ENCODE measurements at regions not wholly inside any gene's neighbourhood (a gene's known extent, or its start where the extent isn't known, plus 50 kb on each side); places are given as distances from the start of the nearest gene placed in this dataset.

DNA sequence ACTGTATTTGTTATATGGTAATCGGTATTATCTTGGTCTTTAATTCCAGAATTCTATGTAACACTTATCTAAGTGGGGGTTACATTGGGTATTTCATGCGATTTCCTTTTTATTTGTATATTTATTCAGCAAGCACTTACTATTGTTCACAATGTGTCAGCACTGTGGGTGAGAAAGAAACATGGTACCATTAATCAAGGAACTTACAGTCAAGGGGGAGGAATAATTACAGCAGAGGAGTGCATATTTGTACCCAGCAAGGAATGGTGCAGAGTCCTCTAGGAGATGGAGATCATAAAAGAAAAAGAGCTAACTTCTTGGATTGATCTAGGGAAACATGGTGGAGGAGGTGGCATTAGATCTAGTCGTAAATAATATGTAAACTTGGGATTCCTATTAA lies 117.0 kb upstream of the KCNJ16 start:
- no peak for DNase-seq

DNA sequence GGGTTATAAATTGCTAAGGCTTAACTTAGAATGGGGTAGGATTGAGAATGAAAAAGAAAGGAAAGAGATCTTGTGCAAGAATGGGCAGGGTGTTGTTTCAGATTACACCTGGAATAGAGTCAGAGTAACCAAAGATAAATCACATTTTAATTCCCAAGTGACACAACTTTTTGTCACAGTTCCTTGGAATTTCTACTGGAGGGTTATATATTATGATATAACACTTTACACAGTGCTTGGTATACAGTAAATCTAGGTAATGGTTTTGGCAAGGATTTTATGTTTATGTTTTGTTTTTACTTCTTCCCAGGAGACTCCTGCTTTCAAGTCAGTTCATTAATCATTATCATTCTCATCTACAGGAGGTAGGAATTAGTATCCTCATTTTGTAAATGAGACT lies 115.7 kb upstream of the KCNJ16 start:
- DNase-seq = no peak

DNA sequence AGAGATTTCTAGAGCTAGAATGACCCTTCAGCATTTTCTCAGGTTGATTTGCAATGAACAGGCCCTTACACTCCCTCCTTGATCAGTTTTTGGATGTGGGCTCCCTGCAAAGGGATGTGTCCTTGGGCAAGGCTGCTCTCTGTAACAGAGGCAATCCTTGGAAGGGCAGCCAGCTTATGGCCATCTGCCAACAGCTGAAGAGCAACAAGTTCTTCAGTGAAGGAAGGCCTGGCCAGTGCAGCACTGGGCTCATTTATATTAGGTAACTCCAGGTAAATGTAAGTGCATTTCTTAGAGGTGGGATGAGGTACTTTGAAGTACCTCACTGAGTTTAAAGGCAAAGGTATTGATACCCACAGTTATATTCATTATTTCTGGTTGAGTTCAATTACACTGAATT lies 114.3 kb upstream of the KCNJ16 start:
- no peak for DNase-seq

DNA sequence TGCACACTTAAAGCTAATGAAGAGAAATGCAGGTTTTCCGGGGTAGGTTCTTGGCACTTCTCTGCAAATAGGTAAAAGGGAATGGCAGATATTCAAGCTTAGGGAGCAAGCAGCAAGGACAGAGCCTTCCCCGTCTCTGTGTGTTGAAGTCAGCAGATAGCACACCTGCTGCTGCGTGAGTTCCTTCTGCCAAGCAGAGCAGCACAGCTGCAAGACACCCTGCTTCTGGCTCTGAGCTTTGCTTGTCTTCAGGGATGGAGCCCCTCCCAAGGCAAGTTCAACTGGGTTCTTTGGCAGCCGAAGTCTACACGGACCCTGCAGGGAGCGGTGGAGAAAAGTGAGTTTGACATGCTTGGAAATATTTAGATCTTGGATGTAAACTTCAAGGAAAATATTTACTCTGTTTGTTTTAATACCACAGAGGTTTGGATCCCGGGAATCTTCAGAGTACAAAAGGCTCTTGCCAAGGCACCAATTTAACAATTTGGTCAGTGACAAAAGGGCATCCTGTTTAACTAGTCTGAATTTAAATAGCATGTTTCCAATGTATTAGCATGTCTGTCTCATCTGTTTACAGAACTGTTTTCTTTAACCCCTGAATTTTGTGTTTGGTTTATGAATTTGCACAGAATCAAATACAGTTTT lies 113.4 kb upstream of the KCNJ16 start:
- no peak for DNase-seq

DNA sequence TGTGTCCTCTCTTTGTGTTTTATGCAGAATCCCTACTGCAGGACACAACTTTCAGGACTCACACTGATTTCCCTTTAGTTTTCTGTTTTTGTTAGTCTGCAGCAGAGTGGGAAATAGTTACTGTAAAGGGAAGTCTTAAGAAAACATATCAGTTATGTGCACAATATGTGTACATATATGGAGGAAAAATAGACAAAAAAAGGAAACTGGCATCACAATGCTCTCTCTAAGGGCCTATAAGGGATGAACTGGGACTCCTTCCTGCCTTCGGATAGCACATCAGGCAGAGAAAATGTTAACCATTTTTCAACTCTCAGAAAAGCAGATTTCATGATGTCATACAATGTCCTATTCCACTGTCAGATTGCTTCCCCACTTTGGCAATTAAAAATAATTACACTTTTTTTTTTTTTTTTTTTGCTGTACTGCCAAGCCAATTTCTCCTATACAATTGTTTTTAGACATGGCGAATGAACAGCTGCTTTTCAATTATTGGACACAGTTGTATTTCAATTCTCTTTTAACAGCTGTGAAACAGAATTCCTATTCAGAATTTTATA lies 112.5 kb upstream of the KCNJ16 start:
- DNase-seq = no peak

DNA sequence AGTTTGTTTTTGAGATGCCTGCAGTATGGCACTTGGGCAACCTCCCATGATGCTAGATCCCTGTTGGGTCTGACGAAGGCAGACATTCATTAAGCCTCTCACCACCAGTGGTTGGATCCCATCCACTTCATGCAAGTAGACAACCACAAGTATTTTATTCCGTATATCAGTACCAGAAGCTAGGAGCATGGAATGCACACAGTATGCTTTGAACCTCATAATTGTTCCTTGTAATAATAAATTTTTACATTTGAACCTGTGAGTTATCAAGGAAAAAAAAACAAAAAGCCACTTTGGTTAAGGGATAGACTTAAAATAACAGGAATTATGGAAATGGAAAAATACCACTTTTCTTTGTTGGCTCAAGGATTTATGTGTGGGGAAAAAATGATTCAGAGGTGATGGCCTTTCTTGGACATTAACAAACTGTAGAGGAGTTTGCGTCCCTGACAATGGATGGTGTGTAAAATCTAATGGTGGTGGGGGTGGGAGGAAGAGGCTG lies 107.1 kb upstream of the KCNJ16 start:
- no peak for DNase-seq

DNA sequence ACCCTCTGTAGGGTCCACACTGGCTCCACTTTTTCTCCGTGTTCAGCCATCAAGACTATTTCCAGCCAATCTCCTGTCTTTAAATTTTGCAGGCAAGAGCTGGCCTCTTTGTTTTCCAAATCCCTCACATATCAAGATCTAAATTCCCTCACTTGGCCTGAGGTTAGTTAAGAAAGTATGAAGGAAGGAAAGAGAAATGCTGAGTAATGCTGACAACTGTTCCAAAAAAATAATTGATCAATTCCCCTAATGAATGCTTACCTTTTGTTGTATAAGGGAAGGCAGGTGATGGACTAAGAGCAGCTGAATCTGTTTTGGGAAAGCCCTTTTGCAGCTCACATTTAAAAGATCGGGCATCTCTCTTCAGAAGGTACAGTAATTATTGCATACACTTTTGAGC lies 105.1 kb upstream of the KCNJ16 start:
- DNase-seq = no peak

DNA sequence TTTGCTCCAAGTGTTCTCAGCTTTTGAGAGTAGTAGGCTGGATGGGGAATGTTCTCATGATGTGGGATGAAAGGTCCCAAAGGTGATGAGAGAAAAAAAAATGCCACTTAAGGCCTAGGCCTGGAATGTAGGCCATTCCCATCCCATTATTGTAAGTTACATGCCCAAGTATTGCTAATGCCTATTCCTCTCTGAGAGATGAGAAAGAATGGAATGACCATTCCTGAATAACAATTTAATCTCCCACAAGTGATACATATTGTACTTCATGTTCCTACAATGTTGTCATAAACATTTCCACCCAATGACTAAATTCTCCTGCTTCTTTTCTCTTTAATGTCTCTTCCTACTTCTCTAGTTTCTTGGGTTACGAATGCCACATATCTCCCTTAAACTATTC lies 102.8 kb upstream of the KCNJ16 start:
- no peak for DNase-seq

DNA sequence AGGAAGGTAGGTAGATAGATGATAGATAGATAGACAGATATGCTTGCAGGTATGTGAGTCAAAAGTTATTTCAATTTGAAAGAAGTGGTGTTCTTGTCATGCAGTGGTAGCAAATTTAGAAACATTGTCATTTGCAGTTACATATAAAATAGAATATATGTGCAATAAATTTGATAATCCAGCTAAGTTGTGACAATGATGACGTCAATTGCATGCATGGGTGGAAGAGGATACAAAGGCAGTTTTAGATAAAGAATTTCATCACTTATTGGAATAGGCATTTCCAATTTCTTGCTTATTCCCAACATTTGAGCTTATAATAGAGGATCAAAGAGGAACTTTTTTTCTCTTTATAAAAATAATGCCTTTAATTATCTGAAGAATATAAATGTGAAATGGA lies 99.2 kb upstream of the KCNJ16 start:
- no peak for DNase-seq

DNA sequence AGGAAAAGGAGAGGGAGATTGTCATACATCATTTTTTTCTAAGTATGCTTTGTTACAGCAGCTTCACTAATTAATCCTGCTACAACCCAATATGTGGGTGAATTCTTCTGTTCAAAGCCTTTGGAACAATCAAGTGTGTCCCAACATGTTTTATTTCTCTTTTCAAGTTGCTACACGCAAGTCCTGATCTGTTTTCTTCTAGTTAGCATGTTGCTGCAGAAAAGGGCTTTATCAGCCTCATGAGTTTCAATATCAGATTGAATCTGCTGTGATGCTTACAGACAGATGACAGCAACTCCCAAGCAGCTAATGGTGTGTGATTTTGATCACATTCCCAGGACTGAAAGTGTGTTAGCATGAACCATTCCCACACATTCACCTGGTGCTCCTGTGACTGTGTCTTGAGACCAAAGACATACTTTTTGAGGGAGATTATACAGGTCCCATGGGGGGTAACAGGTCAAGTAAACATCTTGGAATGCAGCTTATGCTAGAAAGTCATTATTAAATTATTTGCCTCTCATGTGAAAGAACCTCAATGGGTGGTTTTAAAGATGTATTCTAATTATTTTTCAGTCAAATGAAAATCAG lies 96.9 kb upstream of the KCNJ16 start:
- no peak for DNase-seq

DNA sequence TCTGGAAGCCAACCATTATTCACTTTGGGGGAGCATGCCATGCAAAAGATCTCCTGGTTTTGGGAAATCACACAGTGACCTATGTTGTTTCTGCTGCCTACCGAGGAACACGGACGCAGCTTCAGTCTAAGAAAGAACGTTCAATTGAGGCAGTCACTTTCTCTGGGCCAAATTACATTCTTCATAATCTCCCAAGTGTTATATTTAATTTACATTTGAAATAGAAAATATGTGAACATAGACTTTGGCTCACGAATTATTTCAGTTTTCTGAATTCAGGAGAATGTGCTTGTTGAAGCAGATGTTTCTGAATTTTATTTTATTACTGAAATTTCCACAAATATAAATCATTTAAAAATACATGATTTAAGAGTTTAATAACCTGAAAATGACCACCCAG lies 93.6 kb upstream of the KCNJ16 start:
- DNase-seq = no peak

DNA sequence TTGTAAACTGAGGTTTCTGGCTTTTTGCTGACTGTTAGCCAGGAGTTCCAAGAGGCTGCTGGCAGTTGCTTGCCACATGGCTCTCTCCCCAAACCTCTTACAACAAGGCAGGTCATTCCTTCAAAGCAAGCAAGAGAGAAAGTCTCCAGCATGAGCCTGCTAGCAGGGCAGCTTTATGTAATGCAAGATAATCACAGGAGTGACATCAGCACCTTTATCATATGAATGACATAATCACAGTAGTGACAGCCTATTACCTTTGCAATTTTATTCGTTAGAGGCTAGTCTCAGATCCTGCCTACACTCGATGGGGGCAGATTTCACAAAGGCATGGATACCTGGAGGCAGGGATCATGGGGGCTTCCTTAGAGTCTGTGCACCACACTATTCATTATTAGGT lies 79.5 kb upstream of the KCNJ16 start:
- DNase-seq = no peak

DNA sequence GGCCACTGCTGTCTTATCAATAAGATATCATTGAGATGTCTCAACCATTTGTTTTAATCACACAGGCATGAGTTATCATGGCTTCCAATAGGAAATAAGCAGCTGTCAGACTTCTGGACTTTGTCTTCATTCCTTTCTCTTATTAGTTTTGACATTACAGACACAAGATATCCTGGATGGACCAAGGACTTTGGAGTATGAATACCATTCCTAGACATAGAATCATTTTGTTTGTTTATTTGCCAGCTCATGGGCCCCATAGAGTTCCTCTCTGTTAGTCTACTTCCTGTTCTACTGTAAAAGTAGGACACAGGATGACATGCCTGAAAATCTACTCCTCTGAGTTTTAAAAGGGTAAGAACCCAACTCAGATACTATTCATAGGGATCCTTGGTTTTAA lies 77.7 kb upstream of the KCNJ16 start:
- DNase-seq = no peak

DNA sequence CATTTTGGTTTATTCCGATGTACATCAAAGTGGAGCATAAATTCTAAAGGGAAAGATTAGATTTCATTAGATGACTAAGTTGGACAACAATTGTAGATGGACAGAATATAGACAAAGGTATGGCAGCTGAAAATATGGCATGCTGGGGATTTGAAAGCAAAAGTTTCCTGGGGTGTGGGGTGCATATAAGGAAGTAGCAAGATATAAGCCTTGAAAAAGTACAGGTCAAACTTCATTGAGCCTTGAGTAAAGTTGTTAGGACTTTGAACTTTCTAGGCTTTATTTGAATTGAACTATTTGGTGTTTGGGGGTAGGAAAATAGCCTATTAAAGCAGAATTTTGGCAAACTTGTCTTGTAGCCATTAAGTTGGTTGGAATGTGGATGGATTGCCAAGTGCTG lies 75.8 kb upstream of the KCNJ16 start:
- no peak for DNase-seq

DNA sequence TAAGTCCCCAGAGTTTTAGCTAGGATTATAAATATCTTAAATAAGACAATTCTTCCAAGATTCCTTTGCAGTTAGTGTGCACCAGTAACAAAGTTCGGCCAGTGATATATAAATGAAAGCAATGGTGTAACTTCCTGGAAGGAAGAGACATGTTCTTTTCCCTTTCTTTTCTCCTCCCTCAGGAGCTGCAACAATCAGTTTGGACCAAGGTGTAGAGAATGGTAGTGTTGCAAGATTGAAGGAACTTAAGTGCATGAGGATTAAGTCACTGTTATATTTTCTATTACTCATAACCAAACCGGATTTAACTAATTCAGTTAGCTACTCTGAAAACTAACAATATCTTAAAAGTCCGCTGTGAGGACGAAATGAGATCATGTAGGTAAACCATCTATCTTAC lies 68.9 kb upstream of the KCNJ16 start:
- no peak for DNase-seq

DNA sequence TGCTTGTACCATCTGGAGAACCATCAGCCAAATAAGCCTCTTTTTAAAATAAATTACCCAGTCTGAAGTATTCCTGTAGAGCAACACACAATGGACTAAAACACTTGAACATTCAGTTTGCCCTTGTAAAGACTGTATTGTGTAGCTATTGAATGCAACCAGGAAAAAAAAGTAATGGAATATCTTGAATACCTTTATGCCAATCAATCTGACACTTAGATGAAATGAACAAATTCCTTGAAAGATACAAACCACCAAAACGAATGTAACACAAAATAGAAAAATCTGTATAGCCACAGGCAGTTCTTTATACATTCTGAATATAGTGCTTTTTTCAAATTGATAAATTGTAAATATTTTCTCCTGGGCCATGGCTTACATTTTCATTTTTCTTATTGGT lies 63.3 kb upstream of the KCNJ16 start:
- no peak for DNase-seq

DNA sequence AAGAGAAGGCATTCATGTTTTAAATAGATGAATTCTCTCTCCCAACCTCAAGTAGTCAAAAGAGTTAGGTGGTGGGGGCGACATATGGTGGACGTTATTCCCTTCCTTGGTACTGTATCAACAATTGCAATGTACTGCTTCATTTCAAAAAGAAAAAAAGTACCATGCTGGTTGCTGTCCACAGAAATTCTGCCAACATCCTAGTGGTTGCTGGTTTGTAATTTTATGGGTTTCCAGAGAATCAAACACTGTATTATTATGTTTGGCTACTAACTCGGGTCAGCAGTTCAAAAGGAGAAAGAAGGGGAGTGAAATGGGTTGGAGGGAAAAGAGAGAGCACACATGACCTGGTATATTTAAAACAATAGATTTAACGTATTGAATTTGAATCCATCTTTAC lies 61.1 kb upstream of the KCNJ16 start:
- DNase-seq = no peak

DNA sequence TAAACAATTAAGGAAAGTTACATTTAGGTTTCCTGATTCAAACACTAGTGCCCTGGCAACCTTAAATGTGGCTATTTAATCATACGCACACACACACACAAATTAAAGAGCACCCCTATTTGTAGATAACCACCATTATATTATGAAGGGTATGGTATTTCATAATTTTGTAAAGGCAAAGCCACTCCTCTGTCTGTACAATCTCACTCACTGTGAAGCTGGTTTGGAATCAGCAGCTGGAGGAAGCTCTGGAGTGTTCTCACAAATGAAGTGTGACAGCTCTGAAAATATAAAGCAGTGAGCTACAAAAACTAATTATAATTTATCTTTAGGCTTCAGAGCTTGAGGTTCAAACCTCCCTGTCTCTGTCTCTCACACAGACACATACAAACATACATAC lies 57.9 kb upstream of the KCNJ16 start:
- no peak for DNase-seq

DNA sequence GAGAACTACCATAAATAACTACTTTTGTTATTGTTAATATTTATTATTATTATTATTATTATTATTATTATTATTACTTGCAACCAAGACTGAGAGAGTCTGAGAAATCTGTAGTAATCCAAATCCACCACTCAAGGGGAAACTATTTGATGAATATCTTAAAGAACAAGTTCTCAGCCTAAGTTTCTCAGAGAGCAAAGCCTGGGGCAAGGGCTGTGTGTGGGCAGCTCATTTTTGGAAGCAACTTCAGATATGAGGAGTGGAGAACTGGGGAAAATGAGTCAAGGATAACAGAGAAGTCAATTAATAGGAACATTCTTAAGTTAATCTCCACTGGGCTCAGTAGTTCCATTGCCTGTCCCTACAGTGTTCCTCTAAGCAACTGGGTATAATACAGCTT lies 57.1 kb upstream of the KCNJ16 start:
- no peak for DNase-seq

DNA sequence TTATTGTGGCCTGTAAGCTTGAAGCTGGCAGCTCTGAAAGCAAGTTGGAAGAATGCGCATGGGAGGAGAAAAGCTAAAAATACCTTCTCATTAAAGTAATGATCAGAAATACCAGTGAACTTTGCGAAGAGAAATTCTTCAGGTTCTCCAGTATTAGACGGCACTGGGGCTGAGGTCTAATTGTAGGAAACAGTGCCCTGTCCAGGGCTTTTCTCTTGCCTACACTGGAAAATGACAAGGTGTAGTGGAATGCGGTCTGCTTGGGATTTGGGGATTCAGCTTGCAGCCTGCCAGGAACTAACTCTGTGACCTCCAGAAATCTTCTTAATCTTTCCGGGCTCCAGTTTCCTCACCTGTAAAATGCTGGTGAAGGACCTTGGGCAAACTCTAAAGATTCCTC lies 53.3 kb upstream of the KCNJ16 start:
- DNase-seq = no peak

DNA sequence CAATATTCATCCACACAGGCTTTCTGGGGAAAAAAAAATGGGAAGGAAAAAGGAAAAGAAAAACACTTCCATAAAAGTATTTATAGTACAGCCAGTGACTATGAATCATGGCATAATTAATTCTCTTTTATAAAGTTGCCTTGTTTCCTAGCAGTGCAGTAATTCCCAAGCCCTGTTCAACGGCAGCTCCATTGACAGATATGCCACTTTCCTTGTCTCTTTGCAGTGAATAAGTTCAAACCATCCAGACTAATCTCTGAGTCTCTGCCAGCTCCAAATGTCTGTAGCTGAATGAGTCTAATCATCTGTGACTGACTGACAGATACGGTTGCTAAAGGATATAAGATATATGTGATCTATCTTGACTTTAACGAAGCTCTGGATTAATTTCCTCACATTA lies 52.9 kb upstream of the KCNJ16 start:
- DNase-seq = no peak

DNA sequence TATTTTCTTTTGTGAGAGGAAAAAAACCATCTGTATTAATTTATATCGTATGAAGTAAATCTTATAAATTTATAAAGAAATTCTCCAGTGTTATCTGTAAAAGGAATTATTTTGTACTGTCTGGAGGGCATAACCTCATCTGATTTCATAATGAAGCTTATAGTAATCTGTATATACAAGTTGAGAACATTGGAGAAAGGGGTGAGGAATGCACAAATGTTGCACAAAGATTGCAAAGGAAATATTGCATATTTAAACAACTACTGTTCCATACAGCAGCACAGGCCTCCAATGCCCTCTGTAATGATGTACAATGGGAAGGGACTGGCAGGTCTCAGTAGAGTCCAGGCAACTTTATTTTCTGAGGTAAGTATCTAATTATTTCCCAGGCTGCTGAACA lies 50.8 kb upstream of the KCNJ16 start:
- no peak for DNase-seq
